ENCODE measurements at regions not wholly inside any gene's neighbourhood (a gene's known extent, or its start where the extent isn't known, plus 50 kb on each side); places are given as distances from the start of the nearest gene placed in this dataset.

DNA sequence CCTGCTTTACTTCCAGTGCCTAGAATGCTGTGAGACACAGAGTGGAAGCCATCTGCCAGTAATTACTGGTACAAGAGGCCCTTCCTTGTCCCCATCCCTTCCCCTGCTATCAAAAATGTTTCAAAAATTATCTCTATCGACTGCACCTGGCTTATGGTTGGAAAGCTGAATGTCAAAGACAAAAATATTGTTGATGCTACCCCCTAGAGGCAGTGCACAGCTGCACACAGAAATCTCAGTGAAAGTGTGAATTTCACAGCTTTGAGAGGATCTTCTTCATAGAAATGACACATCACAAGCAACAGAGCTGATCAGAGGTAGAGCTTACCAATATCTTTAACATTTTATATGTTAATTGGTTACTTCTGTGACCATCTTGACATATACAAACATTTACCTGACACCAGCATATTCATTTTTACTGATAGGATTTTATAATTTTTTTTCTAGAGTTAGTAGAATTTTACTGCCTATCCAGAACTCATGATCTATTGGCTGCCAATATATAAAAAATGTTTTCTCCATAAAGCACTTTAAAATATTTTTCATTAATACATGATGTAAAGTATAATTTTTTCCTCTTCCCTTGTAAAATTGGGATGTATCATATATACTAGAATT lies 138.0 kb downstream of the AACS start:
- intact Hi-C loops (cut with DNase I) = no loop called here
- H3K27me3 ChIP-seq = peaks cover 0 to 59% (median 0%) of the 10 kb centered on the region in 4 donors
- H3K9me3 ChIP-seq = peaks cover 0 to 22% (median 11%) of the 10 kb centered on the region in 4 donors
- no peak for DNase-seq (ENCODE audit: extremely low spot score)
- TF ChIP-seq, protein P1, sequence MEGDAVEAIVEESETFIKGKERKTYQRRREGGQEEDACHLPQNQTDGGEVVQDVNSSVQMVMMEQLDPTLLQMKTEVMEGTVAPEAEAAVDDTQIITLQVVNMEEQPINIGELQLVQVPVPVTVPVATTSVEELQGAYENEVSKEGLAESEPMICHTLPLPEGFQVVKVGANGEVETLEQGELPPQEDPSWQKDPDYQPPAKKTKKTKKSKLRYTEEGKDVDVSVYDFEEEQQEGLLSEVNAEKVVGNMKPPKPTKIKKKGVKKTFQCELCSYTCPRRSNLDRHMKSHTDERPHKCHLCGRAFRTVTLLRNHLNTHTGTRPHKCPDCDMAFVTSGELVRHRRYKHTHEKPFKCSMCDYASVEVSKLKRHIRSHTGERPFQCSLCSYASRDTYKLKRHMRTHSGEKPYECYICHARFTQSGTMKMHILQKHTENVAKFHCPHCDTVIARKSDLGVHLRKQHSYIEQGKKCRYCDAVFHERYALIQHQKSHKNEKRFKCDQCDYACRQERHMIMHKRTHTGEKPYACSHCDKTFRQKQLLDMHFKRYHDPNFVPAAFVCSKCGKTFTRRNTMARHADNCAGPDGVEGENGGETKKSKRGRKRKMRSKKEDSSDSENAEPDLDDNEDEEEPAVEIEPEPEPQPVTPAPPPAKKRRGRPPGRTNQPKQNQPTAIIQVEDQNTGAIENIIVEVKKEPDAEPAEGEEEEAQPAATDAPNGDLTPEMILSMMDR (IDR thresholded peaks at IDR 0.05) = peak in 1 of 3 experiments; percentile 27
- TF ChIP-seq EP300 (IDR thresholded peaks at IDR 0.05) (no peak), POLR2A (IDR thresholded peaks at IDR 0.05; ENCODE audit: low read depth) (no peak), POLR2AphosphoS5 (IDR thresholded peaks at IDR 0.05) (no peak)
- no peak overlapping the region for H3K27ac ChIP-seq (replicated peaks in 1 of 4)
- no peaks in the 10 kb centered on the region for H3K4me1 ChIP-seq
- H3K36me3 ChIP-seq = no peaks in the 10 kb centered on the region
- no peak overlapping the region for H3K4me3 ChIP-seq
- WGBS = 24% methylated on average over 1 of the region's 1 CpG

DNA sequence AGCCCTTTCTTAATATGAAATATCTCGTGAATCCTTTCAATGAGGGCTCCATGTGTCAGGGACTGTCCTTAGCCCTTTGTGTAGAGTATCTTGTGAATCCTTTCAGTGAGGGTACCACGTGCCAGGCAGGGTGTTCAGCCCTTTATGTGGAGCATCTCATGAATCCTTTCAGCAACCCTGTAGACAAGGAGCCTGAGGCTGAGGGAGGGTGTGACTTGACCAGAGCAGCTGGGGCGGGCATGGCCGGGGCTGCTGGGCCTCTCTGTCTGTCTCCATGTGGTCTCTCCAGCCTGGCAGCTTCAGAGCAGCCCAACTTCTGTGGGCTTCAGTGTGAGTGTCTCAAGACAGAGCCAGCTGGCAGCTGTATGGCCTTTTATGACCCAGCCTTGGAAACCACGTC lies 140.2 kb downstream of the AACS start:
- TF ChIP-seq POLR2AphosphoS5 (IDR thresholded peaks at IDR 0.05) = no peak
- TF ChIP-seq, protein P1 (IDR thresholded peaks at IDR 0.05) = no peak
- no peak for TF ChIP-seq EP300 (IDR thresholded peaks at IDR 0.05)
- no peak for TF ChIP-seq POLR2A (IDR thresholded peaks at IDR 0.05; ENCODE audit: low read depth)
- intact Hi-C loops (cut with DNase I) = no loop called here
- H3K27me3 ChIP-seq = peaks cover 0 to 65% (median 0%) of the 10 kb centered on the region in 4 donors
- no peaks in the 10 kb centered on the region for H3K36me3 ChIP-seq
- no peaks in the 10 kb centered on the region for H3K4me1 ChIP-seq
- peaks cover 0 to 20% (median 8%) of the 10 kb centered on the region in 4 donors for H3K9me3 ChIP-seq
- no peak overlapping the region for H3K4me3 ChIP-seq
- 78% methylated on average over 3 of the region's 5 CpGs for WGBS
- no peak for DNase-seq (ENCODE audit: extremely low spot score)
- no peak overlapping the region for H3K27ac ChIP-seq (replicated peaks in 1 of 4)

GRCh38 chr12:125206711-125207110 lies 141.5 kb downstream of the AACS start:
- intact Hi-C loops (cut with DNase I) = no loop called here
- TF ChIP-seq POLR2A (IDR thresholded peaks at IDR 0.05; ENCODE audit: low read depth) = no peak
- TF ChIP-seq, protein P1 (IDR thresholded peaks at IDR 0.05) = no peak
- no peak for TF ChIP-seq EP300 (IDR thresholded peaks at IDR 0.05)
- TF ChIP-seq POLR2AphosphoS5 (IDR thresholded peaks at IDR 0.05) = no peak
- 68% methylated on average over 9 of the region's 9 CpGs for WGBS

GRCh38 chr12:125208334-125208733 lies 143.1 kb downstream of the AACS start:
- Histone ChIP-seq H3K27ac (replicated peaks in 1 of 4) (no peak overlapping the region), H3K27me3 (peaks cover 0 to 62% (median 0%) of the 10 kb centered on the region in 4 donors), H3K4me3 (no peak overlapping the region), H3K9me3 (no peaks in the 10 kb centered on the region), H3K4me1 (no peaks in the 10 kb centered on the region), H3K36me3 (no peaks in the 10 kb centered on the region)
- no peak for TF ChIP-seq POLR2AphosphoS5 (IDR thresholded peaks at IDR 0.05)
- TF ChIP-seq, protein P1 (IDR thresholded peaks at IDR 0.05) = no peak
- 71% methylated on average over 5 of the region's 5 CpGs for WGBS
- no peak for DNase-seq (ENCODE audit: extremely low spot score)
- intact Hi-C loops (cut with DNase I) = no loop called here

More at GRCh38 chr12:125206711-125207110, 141.5 kb downstream of the AACS start:
- no peaks in the 10 kb centered on the region for H3K36me3 ChIP-seq
- DNase-seq (ENCODE audit: extremely low spot score) = no peak
- peaks cover 0 to 62% (median 0%) of the 10 kb centered on the region in 4 donors for H3K27me3 ChIP-seq
- H3K9me3 ChIP-seq = peaks cover 0 to 10% (median 3%) of the 10 kb centered on the region in 4 donors
- no peak overlapping the region for H3K4me3 ChIP-seq
- no peaks in the 10 kb centered on the region for H3K4me1 ChIP-seq
- no peak overlapping the region for H3K27ac ChIP-seq (replicated peaks in 1 of 4)

GRCh38 chr12:125208942-125209341 lies 143.7 kb downstream of the AACS start:
- TF ChIP-seq POLR2AphosphoS5 (IDR thresholded peaks at IDR 0.05) (no peak), POLR2A (IDR thresholded peaks at IDR 0.05; ENCODE audit: low read depth) (no peak), EP300 (IDR thresholded peaks at IDR 0.05) (no peak)
- TF ChIP-seq, protein P1 (IDR thresholded peaks at IDR 0.05) = no peak
- H3K9me3 ChIP-seq = no peaks in the 10 kb centered on the region
- intact Hi-C loops (cut with DNase I) = no loop called here
- 78% methylated on average over 11 of the region's 12 CpGs for WGBS
- peaks cover 0 to 60% (median 0%) of the 10 kb centered on the region in 4 donors for H3K27me3 ChIP-seq
- no peak overlapping the region for H3K27ac ChIP-seq (replicated peaks in 1 of 4)
- DNase-seq (ENCODE audit: extremely low spot score) = no peak
- no peaks in the 10 kb centered on the region for H3K36me3 ChIP-seq
- H3K4me3 ChIP-seq = no peak overlapping the region
- H3K4me1 ChIP-seq = no peaks in the 10 kb centered on the region
